HepG2 (cell line): ENCODE measurements at regions not wholly inside any gene's neighbourhood (a gene's known extent, or its start where the extent isn't known, plus 50 kb on each side); places are given as distances from the start of the nearest gene placed in this dataset.

Experiments used
- ASH2L ChIP-seq: fragments of 300-600, 200-600 bp; sonication (generic); IDR thresholded peaks from 2 replicates; pipeline ENCODE4 v1.7.0; 2017; ENCODE audit warnings: low read depth, mild to moderate bottlenecking, moderate library complexity, mixed read lengths, low read length; ENCODE audit not compliant: insufficient read length
- BRD4 ChIP-seq: sonication (generic); formaldehyde crosslinking; IDR thresholded peaks from 2 replicates; pipeline ENCODE4 v1.4.0; 2020; ENCODE audit warnings: missing genetic modification reagents
- EZH2 ChIP-seq: conservative IDR thresholded peaks from 2 replicates; pipeline ENCODE4 v1.6.1; 2012; ENCODE audit warnings: mild to moderate bottlenecking, low read depth, low read length, moderate library complexity
- POLR2AphosphoS5 ChIP-seq: IDR thresholded peaks from 2 replicates; pipeline ENCODE4 v1.6.1; 2012; ENCODE audit warnings: low read depth, low read length
- SMAD1 ChIP-seq: sonication (generic); formaldehyde crosslinking; IDR thresholded peaks from 2 replicates; pipeline ENCODE4 v1.4.0; 2020; ENCODE audit warnings: missing genetic modification reagents, low read depth, mild to moderate bottlenecking, borderline replicate concordance
- ZKSCAN1 ChIP-seq: fragments of 150-350 bp; IDR thresholded peaks from 2 replicates; pipeline ENCODE4 v1.6.1; 2014; ENCODE audit warnings: low read length
- ZSCAN30 ChIP-seq: sonication (generic); formaldehyde crosslinking; IDR thresholded peaks from 2 replicates; pipeline ENCODE4 v1.5.0; 2020; ENCODE audit warnings: mild to moderate bottlenecking, missing genetic modification reagents

GRCh38 chr11:25225078-25225477, 728.2 kb downstream of the LUZP2 start:
- TF ChIP-seq ZSCAN30 (CRISPR knock-in tag): no peak
- no peak for TF ChIP-seq ASH2L
- no peak for TF ChIP-seq SMAD1 (CRISPR knock-in tag)
- no peak for TF ChIP-seq BRD4 (CRISPR knock-in tag)
- no peak for TF ChIP-seq POLR2AphosphoS5
- TF ChIP-seq EZH2: no peak
- TF ChIP-seq ZKSCAN1: no peak
